ENCODE measurements at regions not wholly inside any gene's neighbourhood (a gene's known extent, or its start where the extent isn't known, plus 50 kb on each side); places are given as distances from the start of the nearest gene placed in this dataset.

DNA sequence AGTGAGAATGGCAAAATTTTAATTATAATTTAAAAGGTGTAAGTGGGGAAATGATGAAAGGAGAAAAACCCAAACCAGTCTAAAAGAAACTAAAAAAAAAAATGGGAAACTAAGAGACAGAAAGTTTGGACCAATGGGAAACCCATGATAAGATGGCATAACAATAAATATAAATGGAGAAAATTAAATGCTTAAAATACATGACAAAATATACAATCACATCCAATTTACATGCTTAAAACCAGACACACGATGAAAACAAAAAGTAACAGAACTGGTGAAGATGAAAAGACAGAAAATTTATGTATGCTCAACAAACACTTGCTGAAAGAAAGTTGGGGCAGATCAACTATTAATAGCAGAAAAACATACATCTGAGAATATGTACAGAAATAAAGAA is 1471.1 kb downstream of the TBC1D22A start:
- TF ChIP-seq POLR2A (IDR thresholded peaks at IDR 0.05), result no peak
- TF ChIP-seq, protein P1, sequence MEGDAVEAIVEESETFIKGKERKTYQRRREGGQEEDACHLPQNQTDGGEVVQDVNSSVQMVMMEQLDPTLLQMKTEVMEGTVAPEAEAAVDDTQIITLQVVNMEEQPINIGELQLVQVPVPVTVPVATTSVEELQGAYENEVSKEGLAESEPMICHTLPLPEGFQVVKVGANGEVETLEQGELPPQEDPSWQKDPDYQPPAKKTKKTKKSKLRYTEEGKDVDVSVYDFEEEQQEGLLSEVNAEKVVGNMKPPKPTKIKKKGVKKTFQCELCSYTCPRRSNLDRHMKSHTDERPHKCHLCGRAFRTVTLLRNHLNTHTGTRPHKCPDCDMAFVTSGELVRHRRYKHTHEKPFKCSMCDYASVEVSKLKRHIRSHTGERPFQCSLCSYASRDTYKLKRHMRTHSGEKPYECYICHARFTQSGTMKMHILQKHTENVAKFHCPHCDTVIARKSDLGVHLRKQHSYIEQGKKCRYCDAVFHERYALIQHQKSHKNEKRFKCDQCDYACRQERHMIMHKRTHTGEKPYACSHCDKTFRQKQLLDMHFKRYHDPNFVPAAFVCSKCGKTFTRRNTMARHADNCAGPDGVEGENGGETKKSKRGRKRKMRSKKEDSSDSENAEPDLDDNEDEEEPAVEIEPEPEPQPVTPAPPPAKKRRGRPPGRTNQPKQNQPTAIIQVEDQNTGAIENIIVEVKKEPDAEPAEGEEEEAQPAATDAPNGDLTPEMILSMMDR (IDR thresholded peaks at IDR 0.05), result no peak

Measured in esophagus squamous epithelium (tissue), 4 donors.